T-helper 1 cell treated with Interleukin-12 subunit alpha and Interleukin-12 subunit beta and Interleukin-4 antibody, amounts not matched to agents 30 μg/mL and 1 μg/mL, for 36 hours (primary cell): ENCODE measurements at regions not wholly inside any gene's neighbourhood (a gene's known extent, or its start where the extent isn't known, plus 50 kb on each side); places are given as distances from the start of the nearest gene placed in this dataset.
"Not testable (repeated sequence)": the region's sequence is repeated elsewhere in the genome, so short reads cannot be mapped to it uniquely, and the experiment has no call there.

Experiments used
- H3K27ac Mint-ChIP-seq: one replicate; pipeline ENCODE4 v1.8.0; 2021; ENCODE audit warnings: mild to moderate bottlenecking, mixed read lengths
- H3K27me3 Mint-ChIP-seq: one replicate; pipeline ENCODE4 v1.8.0; 2021; ENCODE audit warnings: low read depth, mixed read lengths
- H3K36me3 Mint-ChIP-seq: one replicate; pipeline ENCODE4 v1.8.0; 2021; ENCODE audit warnings: low read depth, mixed read lengths
- H3K4me1 Mint-ChIP-seq: one replicate; pipeline ENCODE4 v1.8.0; 2021; ENCODE audit warnings: low read depth, mixed read lengths
- H3K4me3 Mint-ChIP-seq: one replicate; pipeline ENCODE4 v1.8.0; 2021; ENCODE audit warnings: mild to moderate bottlenecking, moderate library complexity, mixed read lengths
- H3K9me3 Mint-ChIP-seq: one replicate; pipeline ENCODE4 v1.8.0; 2021; ENCODE audit warnings: mixed read lengths

DNA sequence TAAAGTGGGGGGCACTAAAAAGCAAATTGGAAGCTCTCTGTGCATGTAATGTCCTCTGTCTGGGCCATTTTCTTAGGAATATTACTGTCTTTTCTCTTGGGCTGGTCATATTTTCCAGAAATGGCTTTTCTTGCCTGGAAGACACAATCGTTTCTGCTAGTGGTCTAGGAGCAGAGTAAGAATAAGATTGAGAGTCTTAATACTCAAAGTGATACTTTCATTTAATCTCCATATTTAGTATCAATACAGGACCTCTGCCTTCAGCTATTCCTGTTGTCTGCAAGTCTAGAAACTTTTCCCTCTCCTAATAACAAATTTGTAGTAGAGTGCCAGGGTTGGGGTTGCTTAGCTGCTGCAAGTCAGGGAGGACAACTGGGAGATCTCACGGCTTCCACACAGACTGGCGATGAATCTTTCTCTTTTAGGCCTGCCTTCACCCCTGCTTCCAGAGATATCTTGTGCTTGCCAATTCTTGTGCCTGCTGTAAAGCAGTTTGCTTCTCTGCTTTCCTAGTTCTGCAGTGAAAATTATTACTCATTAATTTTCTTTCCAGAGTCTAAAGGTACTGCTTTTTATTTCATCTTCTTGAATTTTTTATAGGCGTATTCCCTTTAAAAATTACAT is 149.6 kb downstream of the KBTBD2 start:
- H3K36me3 Mint-ChIP-seq, H3K4me1 Mint-ChIP-seq, H3K27ac Mint-ChIP-seq, H3K9me3 Mint-ChIP-seq, H3K4me3 Mint-ChIP-seq: not testable (repeated sequence)
- peaks cover 25% of the 10 kb centered on the region for H3K27me3 Mint-ChIP-seq

GRCh38 chr7:32739749-32740148 is 151.8 kb downstream of the KBTBD2 start:
- not testable (repeated sequence) for H3K9me3 Mint-ChIP-seq, H3K27ac Mint-ChIP-seq, H3K36me3 Mint-ChIP-seq, H3K4me3 Mint-ChIP-seq, H3K4me1 Mint-ChIP-seq
- H3K27me3 Mint-ChIP-seq = peaks cover 19% of the 10 kb centered on the region

- not testable (repeated sequence) for H3K9me3 Mint-ChIP-seq, H3K4me1 Mint-ChIP-seq, H3K4me3 Mint-ChIP-seq, H3K27ac Mint-ChIP-seq, H3K36me3 Mint-ChIP-seq
- H3K27me3 Mint-ChIP-seq = peaks cover 15% of the 10 kb centered on the region
Measured at GRCh38 chr7:32738390-32738789, 153.2 kb downstream of the KBTBD2 start.

DNA sequence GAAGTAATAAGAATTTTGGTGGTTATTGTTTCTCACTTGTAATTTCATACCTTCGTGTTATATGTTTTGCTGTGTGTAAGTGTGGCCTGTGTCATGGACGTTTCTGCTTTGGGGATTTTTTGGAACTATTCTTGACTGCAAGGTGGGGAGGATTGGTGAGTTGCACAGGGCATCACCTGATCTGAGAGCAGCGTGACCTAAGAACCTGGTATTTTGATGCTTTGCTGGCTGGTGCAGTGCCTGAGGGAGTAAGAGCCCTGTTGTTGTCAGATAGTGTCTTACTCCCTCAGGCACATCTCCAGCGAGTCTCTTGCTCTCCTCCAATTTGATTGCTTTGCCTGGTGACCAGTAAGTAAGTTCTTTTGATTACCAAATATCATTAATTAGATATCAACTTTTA is 158.8 kb downstream of the KBTBD2 start:
- H3K9me3 Mint-ChIP-seq, H3K27ac Mint-ChIP-seq, H3K4me1 Mint-ChIP-seq, H3K4me3 Mint-ChIP-seq, H3K36me3 Mint-ChIP-seq: not testable (repeated sequence)
- H3K27me3 Mint-ChIP-seq = peaks cover 26% of the 10 kb centered on the region

DNA sequence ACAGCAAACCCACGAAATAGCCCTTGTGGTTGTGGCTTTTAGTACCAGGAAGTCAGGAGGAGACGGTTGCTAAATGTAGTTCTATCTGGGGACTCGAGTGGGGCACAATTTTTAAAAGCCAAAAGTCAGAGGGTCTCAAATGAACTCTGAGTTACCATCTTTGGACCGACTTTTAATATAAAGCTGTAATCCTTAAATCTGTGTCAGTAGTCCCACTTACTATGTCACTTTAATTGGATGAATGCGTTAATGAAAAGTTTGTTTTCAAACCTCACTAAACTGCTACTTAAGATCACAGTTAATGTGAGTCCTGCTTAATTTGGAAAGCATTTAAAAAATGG is 162.3 kb downstream of the KBTBD2 start:
- H3K4me3 Mint-ChIP-seq, H3K36me3 Mint-ChIP-seq, H3K9me3 Mint-ChIP-seq, H3K27ac Mint-ChIP-seq, H3K4me1 Mint-ChIP-seq: not testable (repeated sequence)
- peaks cover 47% of the 10 kb centered on the region for H3K27me3 Mint-ChIP-seq

DNA sequence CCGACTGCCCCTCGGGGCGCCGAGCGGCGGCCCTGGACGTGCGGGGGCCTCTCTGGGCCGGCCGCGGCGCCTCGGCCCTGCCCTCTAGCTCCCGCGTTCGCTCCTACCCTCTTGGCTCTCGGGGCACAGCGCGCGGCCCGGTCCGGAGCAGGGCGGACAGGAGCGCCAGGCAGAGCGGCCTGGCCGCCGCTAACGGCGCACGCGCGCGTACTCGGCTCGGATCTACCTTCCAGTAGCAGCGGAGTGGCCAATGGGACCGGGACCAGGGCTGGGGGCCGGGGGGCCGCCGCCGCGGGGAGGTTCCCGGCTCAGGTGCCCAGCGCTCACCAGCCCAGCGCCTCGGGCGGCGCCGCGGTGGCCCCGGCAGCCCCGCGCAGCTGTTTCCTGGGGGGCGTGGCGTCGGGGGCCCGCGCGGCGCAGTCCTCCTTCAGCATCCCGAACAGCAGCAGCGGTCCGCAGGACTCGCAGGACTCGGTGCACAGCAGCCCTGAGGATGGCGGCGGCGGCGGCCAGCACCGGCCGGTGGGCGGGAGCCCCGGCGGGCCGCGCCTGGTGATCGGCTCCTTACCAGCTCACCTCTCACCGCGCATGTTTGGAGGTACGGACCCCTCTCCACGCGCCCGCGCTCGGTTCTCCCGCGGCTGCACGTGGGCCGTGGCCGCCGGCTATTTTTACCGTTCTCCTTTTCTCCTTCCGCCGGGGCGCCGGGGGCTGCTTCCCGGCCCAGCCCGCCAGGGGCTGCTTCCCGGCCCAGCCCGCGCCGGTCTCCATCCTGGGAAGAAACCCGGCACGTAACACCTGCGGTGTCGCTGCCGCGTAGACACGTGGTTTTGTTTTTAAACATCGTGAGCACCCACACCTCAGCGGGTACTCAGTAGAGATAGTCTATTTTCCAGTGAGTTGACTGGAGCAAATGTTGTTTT is 162.9 kb downstream of the KBTBD2 start:
- H3K9me3 Mint-ChIP-seq = not testable (repeated sequence)
- peak overlapping the region; percentile 59 for H3K4me3 Mint-ChIP-seq

GRCh38 chr7:32727483-32728411 is 163.8 kb downstream of the KBTBD2 start:
- H3K27ac Mint-ChIP-seq, H3K9me3 Mint-ChIP-seq, H3K4me1 Mint-ChIP-seq, H3K36me3 Mint-ChIP-seq: not testable (repeated sequence)
- Mint-ChIP-seq H3K4me3 (peak overlapping the region; percentile 83), H3K27me3 (peaks cover 49% of the 10 kb centered on the region)

More for the DNA sequence above, 162.9 kb downstream of the KBTBD2 start:
- H3K4me1 Mint-ChIP-seq, H3K36me3 Mint-ChIP-seq, H3K27ac Mint-ChIP-seq: not testable (repeated sequence)
- peaks cover 45% of the 10 kb centered on the region for H3K27me3 Mint-ChIP-seq

DNA sequence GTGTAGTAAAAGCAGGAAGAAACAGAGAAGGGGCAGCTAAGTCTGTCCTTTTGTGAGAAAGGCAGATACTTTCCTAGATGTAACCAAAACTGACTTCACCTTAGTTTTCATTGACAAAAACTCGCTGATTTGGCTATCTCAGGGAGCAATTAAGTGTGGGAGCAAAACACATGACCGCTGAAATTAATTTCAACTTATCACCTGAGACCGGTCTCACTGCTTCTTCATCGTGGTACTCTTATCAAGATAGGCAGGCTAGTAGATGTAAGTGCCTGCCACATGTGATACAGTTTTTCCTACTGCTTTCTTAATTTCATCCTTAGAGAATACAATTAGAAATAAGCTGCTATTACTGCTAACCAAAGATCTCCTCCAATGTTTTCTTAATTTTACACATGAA is 168.7 kb downstream of the KBTBD2 start:
- H3K27me3 Mint-ChIP-seq = peaks cover 33% of the 10 kb centered on the region
- not testable (repeated sequence) for H3K4me1 Mint-ChIP-seq, H3K9me3 Mint-ChIP-seq, H3K27ac Mint-ChIP-seq, H3K4me3 Mint-ChIP-seq, H3K36me3 Mint-ChIP-seq

- Mint-ChIP-seq H3K4me3 (no peak overlapping the region), H3K9me3 (no peaks in the 10 kb centered on the region), H3K27ac (no peak overlapping the region), H3K36me3 (no peaks in the 10 kb centered on the region), H3K27me3 (peaks cover 10% of the 10 kb centered on the region), H3K4me1 (peaks cover 4% of the 10 kb centered on the region)
Measured at GRCh38 chr7:32694182-32694581, 197.4 kb downstream of the KBTBD2 start.

DNA sequence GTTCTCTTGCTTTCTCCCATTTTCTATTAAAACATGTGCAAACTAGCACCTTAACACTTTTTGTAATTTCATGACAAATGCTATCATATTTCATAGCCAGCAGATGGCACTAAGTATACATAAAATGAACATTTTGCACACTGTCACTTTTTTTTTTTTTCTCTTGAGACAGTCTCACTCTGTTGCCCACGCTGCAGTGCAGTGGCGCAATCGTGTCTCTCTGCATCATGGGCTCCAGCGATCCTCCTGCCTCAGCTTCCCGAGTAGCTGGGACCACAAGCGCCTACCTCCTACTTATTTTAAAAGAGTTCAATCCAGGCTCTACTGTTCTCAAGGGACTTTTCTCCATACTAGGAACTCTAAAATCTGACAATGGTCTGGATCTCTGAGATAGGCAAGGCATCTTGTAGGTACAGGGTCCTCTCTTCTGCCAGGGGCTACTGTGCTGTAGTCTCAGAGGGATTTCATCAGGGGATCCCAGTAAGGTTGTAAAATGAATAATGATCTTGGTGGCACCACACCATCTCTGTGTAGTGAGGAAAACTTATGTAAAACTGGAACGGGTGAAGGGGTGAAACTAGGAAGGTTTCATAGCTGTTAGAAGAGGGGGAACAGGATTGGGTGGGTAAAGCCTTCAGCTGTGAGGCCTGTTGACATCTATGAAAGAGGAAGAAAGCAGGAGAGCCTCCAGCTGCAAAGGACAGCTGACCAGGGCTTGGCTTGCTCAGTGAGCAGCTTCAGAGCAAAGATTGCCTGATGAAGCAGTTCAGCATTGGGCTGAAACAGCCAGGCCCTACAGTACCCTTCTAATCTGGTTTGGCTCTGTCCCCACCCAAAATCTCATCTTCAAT is 196.9 kb downstream of the AVL9 start:
- not testable (repeated sequence) for H3K9me3 Mint-ChIP-seq, H3K4me3 Mint-ChIP-seq, H3K27ac Mint-ChIP-seq, H3K4me1 Mint-ChIP-seq, H3K27me3 Mint-ChIP-seq, H3K36me3 Mint-ChIP-seq

- not testable (repeated sequence) for H3K9me3 Mint-ChIP-seq, H3K4me1 Mint-ChIP-seq, H3K27ac Mint-ChIP-seq, H3K27me3 Mint-ChIP-seq, H3K36me3 Mint-ChIP-seq, H3K4me3 Mint-ChIP-seq
Measured at GRCh38 chr7:32688092-32688491, 192.8 kb downstream of the AVL9 start.

DNA sequence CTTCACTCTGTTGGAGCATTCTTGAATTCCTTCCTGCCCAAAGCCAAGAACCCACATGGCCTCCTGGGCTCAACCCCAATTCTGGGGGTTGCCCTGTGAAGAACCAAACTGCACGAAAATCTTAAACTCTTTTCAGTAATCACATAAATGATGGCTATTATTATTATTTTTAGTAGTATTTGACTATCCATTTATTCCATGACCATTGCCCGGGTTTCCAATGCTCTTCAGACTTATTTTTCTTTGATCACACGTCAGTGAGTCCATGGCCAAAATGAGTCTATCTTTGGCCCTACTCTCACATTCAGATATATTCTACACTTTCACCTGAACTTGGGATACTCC is 185.9 kb downstream of the AVL9 start:
- no peaks in the 10 kb centered on the region for H3K4me1 Mint-ChIP-seq
- H3K36me3 Mint-ChIP-seq = no peaks in the 10 kb centered on the region
- no peak overlapping the region for H3K27ac Mint-ChIP-seq
- peaks cover 3% of the 10 kb centered on the region for H3K27me3 Mint-ChIP-seq
- no peaks in the 10 kb centered on the region for H3K9me3 Mint-ChIP-seq
- H3K4me3 Mint-ChIP-seq = no peak overlapping the region

- no peak overlapping the region for H3K4me3 Mint-ChIP-seq
- no peaks in the 10 kb centered on the region for H3K4me1 Mint-ChIP-seq
- H3K9me3 Mint-ChIP-seq = no peaks in the 10 kb centered on the region
- no peak overlapping the region for H3K27ac Mint-ChIP-seq
- peaks cover 3% of the 10 kb centered on the region for H3K27me3 Mint-ChIP-seq
- no peaks in the 10 kb centered on the region for H3K36me3 Mint-ChIP-seq
Measured at GRCh38 chr7:32680259-32681173, 185.2 kb downstream of the AVL9 start.
